ENCODE measurements at regions not wholly inside any gene's neighbourhood (a gene's known extent, or its start where the extent isn't known, plus 50 kb on each side); places are given as distances from the start of the nearest gene placed in this dataset.

GRCh38 chr10:131688304-131688703, 212.5 kb upstream of the PPP2R2D start:
- Histone ChIP-seq H3K4me1 (ENCODE audit: low read length) (no peaks in the 10 kb centered on the region), H3K36me3 (replicated peaks; ENCODE audit: insufficient read depth, low read length) (no peaks in the 10 kb centered on the region), H3K4me3 (ENCODE audit: low read length) (no peak overlapping the region), H3K9me2 (replicated peaks; ENCODE audit: insufficient read depth, low read length) (no peaks in the 10 kb centered on the region), H3K9me3 (replicated peaks; ENCODE audit: insufficient read depth, low read length) (no peaks in the 10 kb centered on the region), H3F3A (ENCODE audit: insufficient read depth, low read length) (no peaks in the 10 kb centered on the region), H3K79me2 (ENCODE audit: low read length) (no peaks in the 10 kb centered on the region), H3K9ac (ENCODE audit: low read length) (no peak overlapping the region), H3K4me2 (ENCODE audit: low read depth, low read length) (no peak overlapping the region), H4K20me1 (ENCODE audit: insufficient read depth, low read length) (no peaks in the 10 kb centered on the region), H3K27me3 (replicated peaks; ENCODE audit: insufficient read depth, low read length) (no peaks in the 10 kb centered on the region), H3K27ac (ENCODE audit: low read length) (no peak overlapping the region), H2AFZ (ENCODE audit: low read length) (no peak overlapping the region)
- TF ChIP-seq CTCF (IDR thresholded peaks at IDR 0.05; ENCODE audit: low read length) (no peak), EZH2phosphoT487 (IDR thresholded peaks at IDR 0.05; ENCODE audit: low read length) (no peak), EZH2 (optimal IDR thresholded peaks at IDR 0.05; ENCODE audit: low read depth, low read length) (no peak)
- no peak for DNase-seq

GRCh38 chr10:131689016-131689415, 211.8 kb upstream of the PPP2R2D start:
- Histone ChIP-seq H3K4me1 (ENCODE audit: low read length) (no peaks in the 10 kb centered on the region), H3K36me3 (replicated peaks; ENCODE audit: insufficient read depth, low read length) (no peaks in the 10 kb centered on the region), H3K27me3 (replicated peaks; ENCODE audit: insufficient read depth, low read length) (no peaks in the 10 kb centered on the region), H4K20me1 (ENCODE audit: insufficient read depth, low read length) (no peaks in the 10 kb centered on the region), H3F3A (ENCODE audit: insufficient read depth, low read length) (no peaks in the 10 kb centered on the region), H3K79me2 (ENCODE audit: low read length) (no peaks in the 10 kb centered on the region), H3K9me3 (replicated peaks; ENCODE audit: insufficient read depth, low read length) (no peaks in the 10 kb centered on the region), H3K27ac (ENCODE audit: low read length) (no peak overlapping the region), H2AFZ (ENCODE audit: low read length) (no peak overlapping the region), H3K9ac (ENCODE audit: low read length) (no peak overlapping the region), H3K4me2 (ENCODE audit: low read depth, low read length) (no peak overlapping the region), H3K4me3 (ENCODE audit: low read length) (no peak overlapping the region), H3K9me2 (replicated peaks; ENCODE audit: insufficient read depth, low read length) (no peaks in the 10 kb centered on the region)
- DNase-seq: no peak
- TF ChIP-seq EZH2phosphoT487 (IDR thresholded peaks at IDR 0.05; ENCODE audit: low read length) (no peak), CTCF (IDR thresholded peaks at IDR 0.05; ENCODE audit: low read length) (no peak), EZH2 (optimal IDR thresholded peaks at IDR 0.05; ENCODE audit: low read depth, low read length) (no peak)

GRCh38 chr10:131689486-131689885, 211.3 kb upstream of the PPP2R2D start:
- TF ChIP-seq EZH2 (optimal IDR thresholded peaks at IDR 0.05; ENCODE audit: low read depth, low read length) (no peak), CTCF (IDR thresholded peaks at IDR 0.05; ENCODE audit: low read length) (no peak), EZH2phosphoT487 (IDR thresholded peaks at IDR 0.05; ENCODE audit: low read length) (no peak)
- no peaks in the 10 kb centered on the region for H3K79me2 ChIP-seq (ENCODE audit: low read length)
- no peak overlapping the region for H2AFZ ChIP-seq (ENCODE audit: low read length)
- H3K36me3 ChIP-seq (replicated peaks; ENCODE audit: insufficient read depth, low read length): no peaks in the 10 kb centered on the region
- H3F3A ChIP-seq (ENCODE audit: insufficient read depth, low read length): no peaks in the 10 kb centered on the region
- no peak overlapping the region for H3K4me2 ChIP-seq (ENCODE audit: low read depth, low read length)
- H3K4me3 ChIP-seq (ENCODE audit: low read length): no peak overlapping the region
- H3K9me3 ChIP-seq (replicated peaks; ENCODE audit: insufficient read depth, low read length): no peaks in the 10 kb centered on the region
- H4K20me1 ChIP-seq (ENCODE audit: insufficient read depth, low read length): no peaks in the 10 kb centered on the region
- no peaks in the 10 kb centered on the region for H3K9me2 ChIP-seq (replicated peaks; ENCODE audit: insufficient read depth, low read length)
- H3K4me1 ChIP-seq (ENCODE audit: low read length): no peaks in the 10 kb centered on the region
- H3K9ac ChIP-seq (ENCODE audit: low read length): no peak overlapping the region
- H3K27me3 ChIP-seq (replicated peaks; ENCODE audit: insufficient read depth, low read length): no peaks in the 10 kb centered on the region
- no peak for DNase-seq
- no peak overlapping the region for H3K27ac ChIP-seq (ENCODE audit: low read length)

Measured in MM.1S (cell line).